GM18867 (cell line): ENCODE measurements at regions not wholly inside any gene's neighbourhood (a gene's known extent, or its start where the extent isn't known, plus 50 kb on each side); places are given as distances from the start of the nearest gene placed in this dataset.
A peak's percentile ranks its signal among the peaks of the same experiment; 100 is the strongest.
"Not testable (repeated sequence)": the region's sequence is repeated elsewhere in the genome, so short reads cannot be mapped to it uniquely, and the experiment has no call there.

ENCODE experiments used
- ATAC-seq: cut with Tn5 transposase; IDR thresholded peaks from one replicate; pipeline ENCODE4 v1.9.1; 2021; ENCODE audit warnings: mild to moderate bottlenecking, moderate library complexity; ENCODE audit not compliant: unreplicated experiment

DNA sequence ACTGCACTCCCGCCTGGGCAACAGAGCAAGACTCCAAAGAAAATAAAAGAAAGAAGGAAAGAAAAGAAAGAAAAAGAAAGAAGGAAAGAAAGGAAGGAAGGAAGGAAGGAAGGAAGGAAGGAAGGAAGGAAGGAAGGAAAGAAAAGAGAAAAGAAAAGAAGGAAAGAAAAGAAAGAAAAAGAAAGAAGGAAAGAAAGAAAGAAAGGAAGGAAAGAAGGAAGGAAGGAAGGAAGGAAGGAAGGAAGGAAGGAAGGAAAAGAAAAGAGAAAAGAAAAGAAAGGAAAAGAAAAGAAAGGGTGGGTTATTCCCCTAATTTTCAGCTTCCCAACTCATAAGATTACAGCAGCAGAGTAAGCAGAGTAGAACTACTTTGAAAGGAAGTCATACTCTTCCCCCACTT lies 64.4 kb downstream of the TMEM200C start:
- not testable (repeated sequence) for ATAC-seq

DNA sequence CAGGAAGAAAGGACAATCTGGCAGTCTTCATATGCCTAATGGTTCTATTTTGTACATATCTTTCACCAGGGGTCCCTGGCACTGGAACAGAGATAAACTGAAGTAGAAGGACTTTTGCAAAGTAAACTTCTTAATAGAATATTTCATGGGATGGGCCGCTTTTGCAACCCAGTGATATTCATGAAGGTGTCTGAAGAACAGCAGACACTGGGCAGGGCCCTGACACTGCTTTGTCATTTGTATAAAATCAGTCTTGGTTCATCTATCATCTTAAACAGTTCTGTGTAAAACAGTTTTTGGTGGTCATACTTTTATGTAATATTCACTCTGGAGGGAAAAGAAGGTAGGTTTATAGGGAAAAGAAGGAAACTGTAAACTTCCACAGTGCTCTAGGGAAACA lies 66.4 kb downstream of the TMEM200C start:
- no peak for ATAC-seq

DNA sequence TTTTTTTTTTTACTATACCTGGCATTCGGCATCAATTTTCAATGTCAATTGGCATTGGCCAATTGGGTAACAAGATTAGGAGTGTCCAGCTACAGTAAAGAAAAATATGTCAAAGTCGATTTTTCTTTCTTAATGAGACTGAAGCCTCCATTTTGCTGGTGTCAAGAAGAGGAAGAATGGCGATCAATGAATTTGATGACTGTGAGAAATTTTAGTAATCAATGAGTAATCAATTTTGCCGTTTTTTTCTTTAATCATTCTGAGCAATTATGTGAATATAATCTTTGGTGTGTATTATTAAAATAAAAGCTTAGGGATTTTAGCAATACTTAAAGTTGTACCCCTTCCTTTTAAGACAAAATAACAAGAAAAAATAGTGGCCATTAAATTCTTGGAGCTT lies 69.7 kb downstream of the TMEM200C start:
- ATAC-seq: no peak

DNA sequence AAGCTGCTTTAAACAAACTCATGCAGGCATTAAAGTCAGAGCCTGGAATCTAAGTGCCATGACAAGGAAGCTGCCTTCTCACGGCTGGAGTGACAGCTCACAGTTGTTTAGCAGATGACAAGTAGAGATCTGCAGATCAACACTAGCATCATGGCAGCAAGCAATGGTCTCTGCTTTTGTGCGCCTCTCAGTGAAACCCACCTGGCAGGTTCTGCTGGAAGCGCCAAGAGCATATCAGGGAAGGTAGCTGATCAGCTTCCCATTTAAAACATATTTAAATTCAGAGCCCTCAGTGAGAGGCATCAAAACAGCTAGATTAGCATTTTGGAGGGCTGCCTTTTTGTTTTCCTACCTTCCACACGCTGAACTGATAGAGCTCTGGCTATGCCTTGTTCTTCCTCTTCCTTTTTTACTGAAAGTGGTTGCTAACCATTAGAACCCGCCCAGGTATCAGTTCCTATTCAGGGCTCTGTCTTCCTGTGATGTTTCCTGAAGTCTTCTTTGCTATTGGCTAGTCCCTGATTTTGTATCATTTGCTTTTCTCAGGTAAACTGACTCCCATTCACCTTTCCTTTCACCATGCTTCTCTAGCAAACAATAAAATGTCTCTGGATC lies 70.8 kb downstream of the TMEM200C start:
- ATAC-seq: no peak

DNA sequence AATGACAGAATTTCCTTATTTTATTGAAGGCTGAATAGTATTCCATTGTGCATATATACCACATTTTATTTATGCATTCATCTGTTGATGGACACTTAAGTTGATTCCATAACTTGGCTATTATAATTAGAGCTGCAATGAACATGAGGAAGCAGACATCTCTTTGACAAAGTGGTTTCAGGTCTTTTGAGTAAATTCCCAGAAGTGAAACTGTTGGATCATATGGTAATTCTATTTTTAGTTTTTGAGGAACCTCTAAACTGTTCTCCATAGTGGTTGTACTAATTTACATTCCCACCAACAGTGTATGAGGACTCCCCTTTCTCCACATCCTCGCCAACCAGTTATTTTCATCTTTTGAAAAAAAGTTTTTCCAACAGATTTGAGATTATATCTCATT lies 77.5 kb downstream of the TMEM200C start:
- ATAC-seq: no peak

DNA sequence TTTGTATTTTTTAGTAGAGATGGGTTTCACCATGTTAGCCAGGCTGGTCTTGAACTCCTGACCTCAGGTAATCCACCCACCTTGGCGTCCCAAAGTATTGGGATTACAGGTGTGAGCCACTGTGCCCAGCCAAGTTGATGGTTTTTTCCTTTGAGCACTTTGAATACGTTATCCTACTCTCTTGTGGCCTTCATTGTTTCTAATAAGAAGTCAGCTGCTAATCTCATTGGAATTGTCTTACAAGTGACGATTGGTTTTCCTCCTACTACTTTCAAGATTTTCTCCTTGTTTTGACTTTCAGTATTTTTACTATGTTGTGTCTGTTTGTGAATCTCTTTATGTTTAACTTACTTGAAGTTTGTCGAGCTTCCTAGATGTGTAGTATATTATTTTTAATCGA lies 88.5 kb downstream of the TMEM200C start:
- ATAC-seq: no peak

DNA sequence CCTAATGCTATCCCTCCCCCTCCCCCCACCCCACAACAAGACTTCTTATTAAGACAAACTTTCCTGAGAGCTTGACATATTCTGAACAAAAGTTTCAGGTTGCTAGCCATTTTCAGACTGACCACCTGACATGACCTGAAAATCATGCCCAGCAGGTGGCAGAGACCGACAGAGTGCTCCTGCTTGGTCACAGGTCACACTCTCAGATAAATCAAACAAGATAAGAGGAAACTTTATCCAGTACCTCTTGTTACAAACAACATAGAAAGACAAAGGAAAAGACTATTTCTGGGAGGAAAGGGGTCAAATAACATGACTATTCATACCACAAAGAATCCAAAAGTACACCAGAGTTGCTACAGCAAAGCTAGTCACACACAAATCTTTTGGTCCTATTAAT lies 107.4 kb downstream of the TMEM200C start:
- ATAC-seq: no peak

DNA sequence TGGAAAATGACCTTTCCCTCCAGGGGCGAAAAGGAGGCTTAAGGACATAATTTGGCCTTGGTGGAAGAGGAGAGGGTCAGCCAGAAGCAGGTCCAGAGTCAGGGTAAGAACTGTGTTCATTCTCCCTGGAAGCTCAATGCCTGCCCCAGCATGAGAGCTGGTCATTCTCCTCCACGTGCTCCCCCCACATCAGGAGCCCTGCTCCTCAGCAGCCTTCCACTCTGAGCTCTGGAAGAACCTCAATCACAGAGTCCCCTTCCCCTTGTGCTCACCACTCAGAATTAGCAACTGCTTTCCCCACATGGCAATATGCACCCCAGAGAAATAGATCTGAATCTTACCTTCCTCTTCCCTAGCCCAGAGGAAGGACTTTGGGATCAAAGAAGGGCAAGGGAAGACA lies 115.4 kb downstream of the TMEM200C start:
- ATAC-seq: no peak

DNA sequence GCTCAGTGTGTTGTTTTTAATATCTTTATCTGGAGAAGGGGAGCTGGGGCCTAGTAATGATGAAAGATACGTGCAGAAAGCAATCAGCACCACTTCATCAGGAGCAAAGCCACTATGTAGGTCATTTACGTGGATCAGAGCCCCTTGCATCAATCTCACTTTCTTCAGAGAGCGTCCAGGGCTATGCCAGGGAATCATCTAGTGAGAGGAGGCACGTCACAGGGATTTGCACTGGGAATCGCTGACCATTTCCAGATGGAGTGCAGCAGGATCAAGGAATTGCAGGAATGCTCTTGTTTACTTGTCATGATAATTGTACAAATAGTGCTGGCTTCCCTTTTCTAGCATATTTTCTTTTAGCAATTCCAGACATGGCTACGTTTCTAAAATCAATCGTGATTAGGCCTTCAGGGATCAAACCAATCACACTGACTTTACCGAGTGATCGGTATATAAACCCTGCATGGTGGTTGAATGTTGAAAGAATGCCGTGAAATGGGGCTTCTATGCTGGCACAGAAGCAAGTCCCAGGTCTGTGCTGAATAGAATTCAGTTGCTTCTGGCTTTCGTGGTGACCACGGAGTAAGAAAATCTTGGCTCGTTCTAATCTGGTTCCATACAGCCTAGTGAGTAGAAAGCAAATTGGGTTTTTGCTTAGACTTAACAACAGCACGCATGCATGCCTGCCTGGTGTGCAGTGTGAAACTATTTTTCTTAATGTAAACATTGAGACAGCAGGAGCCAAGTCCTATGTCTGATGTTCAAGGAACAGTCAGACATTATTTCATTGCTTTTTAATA lies 122.8 kb downstream of the TMEM200C start:
- no peak for ATAC-seq

DNA sequence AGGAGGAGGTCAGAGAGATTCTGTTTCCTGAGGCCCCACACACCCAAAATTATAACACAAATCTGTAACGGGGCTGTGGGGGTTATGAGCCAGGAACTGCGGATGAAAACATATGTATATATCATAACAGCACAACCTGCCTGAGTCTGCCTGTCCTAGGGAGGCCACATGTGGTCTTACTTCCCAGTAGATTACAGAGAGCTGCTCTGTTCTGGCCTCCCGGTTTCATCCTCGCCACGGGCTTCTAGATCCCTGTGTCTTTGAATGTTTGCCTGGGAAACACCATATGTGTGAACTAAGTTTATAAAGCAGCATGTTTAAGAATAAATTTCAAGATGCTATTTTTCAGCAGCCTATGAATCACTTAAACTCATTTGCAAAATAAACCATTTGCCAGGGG lies 124.0 kb downstream of the TMEM200C start:
- no peak for ATAC-seq

DNA sequence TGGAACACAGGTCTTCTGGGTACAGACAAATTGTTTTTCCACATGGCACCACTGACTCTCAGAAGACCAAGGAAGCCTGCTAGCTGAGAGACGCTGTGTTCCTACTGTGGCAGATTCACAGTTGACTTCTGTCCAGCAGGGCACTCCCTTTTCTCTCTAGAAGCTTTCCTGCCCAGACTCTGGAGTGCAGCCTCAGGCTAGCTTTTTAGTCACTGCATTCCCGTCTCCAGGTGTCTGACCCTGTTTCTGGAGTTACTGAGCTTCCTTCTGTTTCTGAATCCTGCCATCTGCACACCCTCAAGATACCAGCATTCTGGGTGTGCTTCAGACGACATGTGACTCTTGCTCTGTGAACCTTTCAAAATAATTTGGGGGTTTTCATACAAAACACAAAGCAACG lies 125.1 kb downstream of the TMEM200C start:
- ATAC-seq: no peak

DNA sequence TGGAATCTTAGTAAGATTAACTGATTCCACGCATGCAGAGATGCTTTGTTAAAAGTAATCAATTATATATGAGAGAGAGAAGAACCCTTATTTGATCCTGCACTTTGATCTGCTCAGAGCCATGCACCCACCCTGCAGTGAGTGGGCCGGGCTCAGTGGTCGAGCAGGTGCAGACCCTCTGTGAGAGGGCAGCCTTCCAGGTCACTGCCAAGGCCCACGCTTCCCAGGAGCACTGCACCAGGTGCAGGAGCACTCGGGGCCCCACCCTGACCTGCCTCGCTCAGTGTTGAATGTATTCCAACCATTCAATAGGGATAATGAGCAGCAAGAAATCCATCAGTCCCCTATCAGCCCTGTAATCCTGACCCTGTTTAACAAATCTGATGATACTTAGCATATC lies 126.9 kb downstream of the TMEM200C start:
- ATAC-seq: no peak

DNA sequence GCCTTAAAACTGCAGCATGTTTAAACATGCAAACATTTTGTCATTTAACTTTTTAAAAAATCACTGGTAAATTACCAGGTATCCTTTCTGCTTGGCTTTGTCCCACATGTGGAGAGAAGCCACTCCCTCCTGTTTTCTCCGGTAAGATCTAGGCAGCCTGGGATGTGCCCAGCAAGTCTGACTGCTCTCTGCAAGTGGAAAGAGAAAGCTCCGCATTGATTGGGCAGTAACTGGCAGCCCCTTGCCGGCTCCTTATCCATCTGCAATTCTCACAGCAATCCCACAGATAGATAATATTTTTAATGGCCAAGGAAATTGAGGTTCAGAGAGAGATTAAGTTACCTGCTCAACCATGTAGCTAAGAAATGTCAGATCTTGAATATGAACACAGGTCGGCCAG lies 136.1 kb downstream of the TMEM200C start:
- ATAC-seq: no peak

DNA sequence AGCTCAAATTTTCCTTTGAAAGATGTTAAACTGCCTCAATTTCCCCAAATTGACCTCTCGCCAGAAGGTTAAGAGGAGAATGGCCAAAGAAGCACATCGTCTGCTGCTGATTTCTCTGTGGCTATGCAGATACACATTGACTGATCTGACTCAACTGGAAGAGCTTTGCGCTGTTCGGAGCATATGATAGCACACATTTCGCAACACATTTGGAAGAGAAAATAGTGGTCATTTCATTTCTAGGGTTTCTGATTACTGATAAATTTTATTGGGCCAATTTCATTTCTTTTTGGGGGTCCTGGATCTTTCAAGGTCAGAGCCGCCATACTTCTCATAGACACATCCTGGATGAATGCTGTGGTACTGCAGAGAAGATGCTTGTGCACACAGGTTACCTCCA lies 138.5 kb downstream of the TMEM200C start:
- ATAC-seq: no peak

DNA sequence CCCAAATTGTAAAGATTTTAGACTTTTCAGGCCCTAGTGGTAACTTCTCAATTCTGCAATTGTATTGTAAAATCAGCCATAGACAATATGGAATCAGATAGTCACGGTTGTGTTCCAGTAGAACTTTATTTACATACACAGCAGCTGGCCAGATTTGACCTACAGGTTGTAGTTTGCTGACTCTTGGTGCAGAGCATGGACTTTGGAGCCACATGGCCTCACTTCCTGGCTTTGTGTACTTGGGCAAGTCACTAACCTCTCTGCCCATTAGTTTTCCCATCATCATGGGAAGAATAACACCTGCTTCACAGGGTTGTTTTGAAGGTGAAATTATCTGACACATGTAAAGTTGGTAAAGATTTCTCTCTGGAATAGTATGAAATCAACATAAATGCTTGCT lies 147.6 kb downstream of the TMEM200C start:
- ATAC-seq: no peak

DNA sequence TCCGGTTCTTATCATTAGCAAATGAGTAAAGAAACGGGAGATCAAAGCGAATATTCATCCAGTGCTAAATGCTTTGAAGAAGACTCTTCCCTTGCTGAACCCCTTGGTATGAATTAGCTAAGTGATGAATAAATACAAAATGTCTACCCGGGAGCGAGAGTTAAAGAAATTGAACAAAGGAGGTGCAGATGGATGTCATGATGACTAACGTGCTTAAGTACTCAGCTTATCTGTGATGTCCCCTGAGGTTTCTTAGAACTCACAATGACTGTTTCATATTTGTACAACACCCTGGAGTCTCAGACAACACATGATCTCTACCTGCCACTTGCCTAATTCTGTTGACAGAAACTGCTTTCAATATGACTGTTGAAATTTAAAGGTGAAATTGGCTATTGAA lies 148.5 kb downstream of the TMEM200C start:
- peak; percentile 66 for ATAC-seq

DNA sequence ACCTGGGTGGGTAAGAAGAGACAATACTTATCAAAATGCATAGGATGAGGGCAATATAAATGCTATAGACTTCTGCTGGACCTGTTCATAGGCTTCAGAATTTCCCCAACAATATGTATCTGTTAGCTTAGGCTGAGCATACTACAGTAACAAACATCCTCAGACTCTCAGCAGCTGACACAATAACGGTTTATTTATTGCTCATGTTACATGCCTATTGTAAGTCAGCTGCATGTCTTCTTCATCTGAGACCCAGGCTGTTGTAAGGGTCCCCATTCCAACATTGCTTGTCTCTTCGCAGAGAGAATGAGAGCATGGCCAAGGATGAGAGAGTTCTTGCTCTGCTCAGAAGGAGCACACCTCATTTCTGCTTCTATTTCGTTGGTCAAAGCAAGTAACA lies 150.7 kb downstream of the TMEM200C start:
- ATAC-seq: no peak

DNA sequence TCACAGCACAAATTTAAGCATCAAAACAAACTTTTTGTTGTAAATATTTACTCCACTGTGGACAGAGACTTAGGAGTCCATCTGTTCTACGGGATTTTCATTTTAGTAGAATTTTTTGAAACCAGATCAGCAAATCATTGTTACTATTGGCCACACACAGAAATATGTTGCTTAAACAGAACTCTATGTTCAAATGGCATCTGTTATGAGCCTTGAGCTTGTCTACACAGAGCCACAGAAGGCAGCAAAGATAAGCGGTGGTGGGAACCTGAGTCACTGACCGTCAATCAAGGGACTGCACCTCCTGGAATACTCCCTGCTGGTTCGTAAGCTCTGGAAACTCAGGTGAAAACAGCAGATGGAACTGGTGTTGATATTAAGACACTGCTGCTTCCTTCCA lies 156.8 kb downstream of the TMEM200C start:
- ATAC-seq: no peak

DNA sequence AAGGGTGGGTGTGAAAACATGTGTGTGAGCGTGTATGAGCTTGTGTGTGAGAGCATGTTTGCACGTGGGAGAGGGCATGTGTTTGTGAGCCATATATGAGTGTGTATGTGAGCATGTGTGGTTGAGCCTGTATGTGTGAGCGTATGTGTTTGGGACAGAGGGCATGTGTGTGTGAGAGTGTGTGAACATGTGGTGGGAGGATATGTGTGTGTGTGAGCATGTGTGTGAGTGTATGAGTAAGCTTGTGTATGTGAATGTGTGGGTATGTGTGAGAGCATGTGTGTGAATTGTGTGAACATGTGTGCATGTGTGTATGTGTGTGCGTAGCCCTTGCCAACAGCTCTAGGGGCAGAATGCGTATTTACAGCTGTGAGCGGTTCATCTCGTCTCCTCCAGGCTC lies 163.0 kb downstream of the TMEM200C start:
- no peak for ATAC-seq

DNA sequence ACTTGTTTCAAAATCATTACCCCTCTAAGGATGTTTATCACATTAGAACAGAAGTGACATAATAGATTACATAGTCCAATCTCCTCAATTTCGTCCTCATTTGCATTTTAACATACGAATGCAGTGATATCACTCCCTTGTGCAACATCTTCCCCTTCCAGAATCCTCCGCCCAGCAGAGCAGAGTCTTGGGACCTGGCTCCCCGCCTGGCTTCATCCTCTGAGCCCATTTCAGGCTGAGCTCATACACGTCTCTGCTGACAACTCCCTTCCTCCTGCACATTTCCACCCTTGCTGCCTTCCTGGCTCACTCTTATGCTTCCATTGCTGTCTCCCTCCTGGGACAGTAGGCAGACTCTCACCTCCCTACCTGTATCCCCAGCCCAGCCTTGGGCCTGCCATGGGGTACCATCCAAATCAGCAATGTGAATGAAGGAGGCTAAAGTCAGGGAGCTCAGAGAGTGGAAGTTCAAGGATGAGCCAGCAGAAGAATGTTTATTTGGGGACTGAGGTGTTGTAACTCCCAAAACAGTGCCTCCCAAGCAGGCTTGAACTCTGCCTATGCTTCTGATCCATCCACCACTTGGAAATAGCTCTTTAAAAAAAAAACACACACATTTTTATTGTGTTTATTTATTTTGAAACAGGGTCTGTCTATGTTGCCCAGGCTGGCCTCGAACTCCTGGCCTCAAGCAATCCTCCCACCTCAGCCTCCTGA lies 165.2 kb downstream of the TMEM200C start:
- ATAC-seq: no peak

DNA sequence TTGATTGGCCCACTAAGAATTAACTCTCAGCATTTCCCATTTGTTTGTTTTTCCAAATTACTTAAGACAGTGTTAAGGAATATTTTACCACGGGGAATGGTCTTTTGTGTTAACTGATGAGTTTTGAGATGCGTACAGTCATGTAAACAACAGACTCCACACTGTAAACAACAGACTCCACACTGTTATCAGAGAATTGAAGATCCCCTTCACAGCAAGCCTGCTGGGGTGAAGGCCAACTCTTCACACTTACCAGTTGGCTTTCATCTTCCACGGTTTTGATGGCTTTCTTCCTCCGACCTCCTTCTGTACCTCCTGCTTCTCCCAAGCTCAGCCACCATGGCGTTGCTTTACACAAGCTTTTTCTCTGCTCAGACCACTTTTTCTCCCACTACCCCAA lies 166.8 kb downstream of the TMEM200C start:
- ATAC-seq: no peak

DNA sequence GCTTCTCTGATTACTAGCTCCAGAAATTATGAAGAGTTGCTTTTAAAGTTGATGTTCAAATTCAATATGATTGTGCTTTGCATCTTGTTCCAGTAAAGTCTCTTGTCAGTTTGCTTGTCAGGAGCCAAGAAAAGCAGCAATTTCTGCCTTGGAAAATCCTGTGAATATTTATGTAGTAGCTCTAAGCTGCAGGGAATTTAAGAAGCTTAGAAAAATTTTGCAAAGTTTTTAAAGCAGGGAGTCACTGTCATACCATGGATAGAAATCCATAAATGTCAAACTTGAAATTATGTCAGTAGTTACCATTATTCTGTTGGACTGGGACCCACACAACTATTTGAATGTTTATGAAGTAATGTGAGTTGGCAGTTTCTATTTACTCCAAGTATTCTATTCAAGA lies 169.3 kb downstream of the TMEM200C start:
- ATAC-seq: no peak
